Stimulated activated naive CD8-positive, alpha-beta T cell treated with anti-CD3 and anti-CD28 coated beads, Interleukin-15, amount 100 ng/mL, for 72 hours (primary cell): ENCODE measurements at regions not wholly inside any gene's neighbourhood (a gene's known extent, or its start where the extent isn't known, plus 50 kb on each side); places are given as distances from the start of the nearest gene placed in this dataset.
"Not testable (repeated sequence)": the region's sequence is repeated elsewhere in the genome, so short reads cannot be mapped to it uniquely, and the experiment has no call there.

ENCODE experiments used
- ATAC-seq: fragments of 150-1000 bp; cut with Tn5 transposase; 2 replicates; pipeline ENCODE4 v1.10.0; 2021; ENCODE audit warnings: mild to moderate bottlenecking, moderate library complexity
- DNase-seq, 2 donors: peaks; one replicate each; pipeline ENCODE4 v3.0.0; 2021 to 2022
- H3K27ac Mint-ChIP-seq, 2 donors: one replicate each; pipeline ENCODE4 v1.8.0; 2022; ENCODE audit warnings: mild to moderate bottlenecking in 2 of 2, mixed read lengths in 2 of 2, moderate library complexity in 2 of 2
- H3K27me3 Mint-ChIP-seq: one replicate; pipeline ENCODE4 v1.8.0; 2022; ENCODE audit warnings: mixed read lengths
- H3K4me1 Mint-ChIP-seq: one replicate; pipeline ENCODE4 v1.8.0; 2022; ENCODE audit warnings: mild to moderate bottlenecking, mixed read lengths
- H3K4me3 Mint-ChIP-seq, 2 donors: one replicate each; pipeline ENCODE4 v1.8.0; 2022; ENCODE audit warnings: mild to moderate bottlenecking in 2 of 2, mixed read lengths in 2 of 2, moderate library complexity in 1 of 2
- H3K9me3 Mint-ChIP-seq, 2 donors: one replicate each; pipeline ENCODE4 v1.8.0; 2022; ENCODE audit warnings: mixed read lengths in 2 of 2

GRCh38 chr1:81738875-81739274, 61.9 kb upstream of the ADGRL2 start:
- Mint-ChIP-seq H3K4me1 (no peaks in the 10 kb centered on the region), H3K9me3 (no peaks in the 10 kb centered on the region), H3K4me3 (no peak overlapping the region), H3K27ac (no peak overlapping the region), H3K27me3 (no peaks in the 10 kb centered on the region)
- DNase-seq: no peak
- no peak for ATAC-seq

GRCh38 chr1:81733480-81733879, 67.3 kb upstream of the ADGRL2 start:
- H3K4me3 Mint-ChIP-seq: no peak overlapping the region
- no peak for ATAC-seq

GRCh38 chr1:81731989-81732388, 68.7 kb upstream of the ADGRL2 start:
- ATAC-seq (no peak), DNase-seq (no peak)
- no peaks in the 10 kb centered on the region for H3K9me3 Mint-ChIP-seq
- no peak overlapping the region for H3K27ac Mint-ChIP-seq
- H3K27me3 Mint-ChIP-seq: no peaks in the 10 kb centered on the region
- no peaks in the 10 kb centered on the region for H3K4me1 Mint-ChIP-seq
- no peak overlapping the region for H3K4me3 Mint-ChIP-seq

More at GRCh38 chr1:81733480-81733879, 67.3 kb upstream of the ADGRL2 start:
- DNase-seq: no peak
- H3K27ac Mint-ChIP-seq: no peak overlapping the region
- H3K9me3 Mint-ChIP-seq: no peaks in the 10 kb centered on the region
- no peaks in the 10 kb centered on the region for H3K27me3 Mint-ChIP-seq
- H3K4me1 Mint-ChIP-seq: no peaks in the 10 kb centered on the region

- Mint-ChIP-seq H3K27ac (no peak overlapping the region), H3K4me3 (no peak overlapping the region), H3K4me1 (no peaks in the 10 kb centered on the region), H3K27me3 (no peaks in the 10 kb centered on the region), H3K9me3 (no peaks in the 10 kb centered on the region)
- ATAC-seq: no peak
- DNase-seq: no peak
These were observed 69.9 kb upstream of the ADGRL2 start for GRCh38 chr1:81730881-81731280.

GRCh38 chr1:81730299-81730698, 70.4 kb upstream of the ADGRL2 start:
- not testable (repeated sequence) for H3K9me3 Mint-ChIP-seq, ATAC-seq, DNase-seq, H3K4me1 Mint-ChIP-seq, H3K27me3 Mint-ChIP-seq, H3K4me3 Mint-ChIP-seq, H3K27ac Mint-ChIP-seq

GRCh38 chr1:81729818-81730217, 70.9 kb upstream of the ADGRL2 start:
- Mint-ChIP-seq H3K9me3 (no peaks in the 10 kb centered on the region), H3K27me3 (no peaks in the 10 kb centered on the region), H3K27ac (no peak overlapping the region), H3K4me3 (no peak overlapping the region), H3K4me1 (no peaks in the 10 kb centered on the region)
- no peak for ATAC-seq
- DNase-seq: no peak

GRCh38 chr1:81729239-81729638, 71.5 kb upstream of the ADGRL2 start:
- no peaks in the 10 kb centered on the region for H3K27me3 Mint-ChIP-seq
- H3K27ac Mint-ChIP-seq: no peak overlapping the region
- DNase-seq: no peak
- no peak overlapping the region for H3K4me3 Mint-ChIP-seq
- no peak for ATAC-seq
- H3K9me3 Mint-ChIP-seq: no peaks in the 10 kb centered on the region
- no peaks in the 10 kb centered on the region for H3K4me1 Mint-ChIP-seq

GRCh38 chr1:81725823-81726222, 74.9 kb upstream of the ADGRL2 start:
- no peaks in the 10 kb centered on the region for H3K4me1 Mint-ChIP-seq
- no peak for ATAC-seq
- no peak overlapping the region for H3K27ac Mint-ChIP-seq

GRCh38 chr1:81722631-81723328, 78.0 kb upstream of the ADGRL2 start:
- H3K27me3 Mint-ChIP-seq, H3K9me3 Mint-ChIP-seq, DNase-seq, H3K4me1 Mint-ChIP-seq, H3K4me3 Mint-ChIP-seq, ATAC-seq, H3K27ac Mint-ChIP-seq: not testable (repeated sequence)

More at GRCh38 chr1:81725823-81726222, 74.9 kb upstream of the ADGRL2 start:
- DNase-seq: no peak
- no peaks in the 10 kb centered on the region for H3K27me3 Mint-ChIP-seq
- no peak overlapping the region for H3K4me3 Mint-ChIP-seq
- peaks cover 0 to 5% of the 10 kb centered on the region in 2 donors for H3K9me3 Mint-ChIP-seq

- DNase-seq, H3K4me3 Mint-ChIP-seq, H3K27ac Mint-ChIP-seq: not testable (repeated sequence)
These were observed 80.5 kb upstream of the ADGRL2 start for GRCh38 chr1:81720256-81720655.

GRCh38 chr1:81717230-81717629, 83.5 kb upstream of the ADGRL2 start:
- DNase-seq: no peak
- Mint-ChIP-seq H3K4me1 (no peaks in the 10 kb centered on the region), H3K4me3 (no peak overlapping the region), H3K27me3 (no peaks in the 10 kb centered on the region), H3K9me3 (no peaks in the 10 kb centered on the region), H3K27ac (no peak overlapping the region)
- ATAC-seq: no peak

More at GRCh38 chr1:81720256-81720655, 80.5 kb upstream of the ADGRL2 start:
- H3K9me3 Mint-ChIP-seq, ATAC-seq, H3K27me3 Mint-ChIP-seq, H3K4me1 Mint-ChIP-seq: not testable (repeated sequence)

- Mint-ChIP-seq H3K4me3 (no peak overlapping the region), H3K9me3 (no peaks in the 10 kb centered on the region), H3K27me3 (no peaks in the 10 kb centered on the region), H3K27ac (no peak overlapping the region), H3K4me1 (no peaks in the 10 kb centered on the region)
- no peak for DNase-seq
- ATAC-seq: no peak
These were observed 85.3 kb upstream of the ADGRL2 start for GRCh38 chr1:81715391-81715790.

- ATAC-seq (no peak), DNase-seq (no peak)
- Mint-ChIP-seq H3K4me3 (no peak overlapping the region), H3K27ac (no peak overlapping the region), H3K27me3 (no peaks in the 10 kb centered on the region), H3K9me3 (no peaks in the 10 kb centered on the region), H3K4me1 (no peaks in the 10 kb centered on the region)
These were observed 86.1 kb upstream of the ADGRL2 start for GRCh38 chr1:81714636-81715035.

- no peak for DNase-seq
- no peak overlapping the region for H3K27ac Mint-ChIP-seq
- no peak overlapping the region for H3K4me3 Mint-ChIP-seq
- H3K9me3 Mint-ChIP-seq: no peaks in the 10 kb centered on the region
- no peaks in the 10 kb centered on the region for H3K4me1 Mint-ChIP-seq
- ATAC-seq: no peak
- H3K27me3 Mint-ChIP-seq: no peaks in the 10 kb centered on the region
These were observed 88.3 kb upstream of the ADGRL2 start for GRCh38 chr1:81712425-81712824.

- Mint-ChIP-seq H3K4me1 (no peaks in the 10 kb centered on the region), H3K27ac (no peak overlapping the region)
- no peak for DNase-seq
These were observed 89.9 kb upstream of the ADGRL2 start for GRCh38 chr1:81710857-81711256.

GRCh38 chr1:81708250-81708649, 92.5 kb upstream of the ADGRL2 start:
- Mint-ChIP-seq H3K4me3 (no peak overlapping the region), H3K9me3 (peaks cover 5 to 15% of the 10 kb centered on the region in 2 donors)
- no peak for ATAC-seq

More at GRCh38 chr1:81710857-81711256, 89.9 kb upstream of the ADGRL2 start:
- ATAC-seq: no peak
- H3K27me3 Mint-ChIP-seq: no peaks in the 10 kb centered on the region
- H3K9me3 Mint-ChIP-seq: peaks cover 5 to 7% of the 10 kb centered on the region in 2 donors
- H3K4me3 Mint-ChIP-seq: no peak overlapping the region

More at GRCh38 chr1:81708250-81708649, 92.5 kb upstream of the ADGRL2 start:
- Mint-ChIP-seq H3K27me3 (no peaks in the 10 kb centered on the region), H3K27ac (no peak overlapping the region), H3K4me1 (no peaks in the 10 kb centered on the region)
- DNase-seq: no peak
